WTC11 (cell line): ENCODE measurements at regions not wholly inside any gene's neighbourhood (a gene's known extent, or its start where the extent isn't known, plus 50 kb on each side); places are given as distances from the start of the nearest gene placed in this dataset.

Experiments used
- ATAC-seq: fragments of 200-7000 bp; cut with Tn5 transposase; 2 replicates; pipeline ENCODE4 v1.10.0; 2021; ENCODE audit warnings: mild to moderate bottlenecking, moderate library complexity
- CTCF ChIA-PET: fragments of 300-600 bp; sonication (Branson Sonifier 250); formaldehyde crosslinking; loops from one replicate; lab custom pipeline; 2021; ENCODE audit warnings: antibody characterized with exemption; lab: Charles Lee
- POLR2A ChIA-PET: fragments of 350-600 bp; sonication (Branson Sonifier 250); formaldehyde crosslinking; loops from one replicate; lab custom pipeline; 2021; ENCODE audit warnings: antibody characterized with exemption; lab: Charles Lee
- DNase-seq: peaks from one replicate; pipeline ENCODE4 v3.0.0; 2021; ENCODE audit warnings: low spot score
- H3K27ac Mint-ChIP-seq: 2 replicates; pipeline ENCODE4 v1.8.0; 2021; ENCODE audit warnings: mixed read lengths
- H3K27me3 Mint-ChIP-seq: 2 replicates; pipeline ENCODE4 v1.8.0; 2021; ENCODE audit warnings: low read depth, mild to moderate bottlenecking, moderate library complexity, mixed read lengths
- H3K36me3 Mint-ChIP-seq: 2 replicates; pipeline ENCODE4 v1.8.0; 2021; ENCODE audit warnings: mixed read lengths
- H3K4me1 Mint-ChIP-seq: 2 replicates; pipeline ENCODE4 v1.8.0; 2022; ENCODE audit warnings: mixed read lengths
- H3K4me3 Mint-ChIP-seq: 2 replicates; pipeline ENCODE4 v1.8.0; 2021; ENCODE audit warnings: mild to moderate bottlenecking, moderate library complexity, mixed read lengths
- H3K9me3 Mint-ChIP-seq: 2 replicates; pipeline ENCODE4 v1.8.0; 2021; ENCODE audit warnings: mixed read lengths
- AR ChIP-seq: fragments of 250-450 bp; sonication (Bioruptor Pico); IDR thresholded peaks from 2 replicates; pipeline ENCODE4 v1.9.0; 2021; ENCODE audit warnings: mild to moderate bottlenecking
- CREB1 ChIP-seq: sonication (generic); formaldehyde crosslinking; IDR thresholded peaks from 2 replicates; pipeline ENCODE4 v1.8.0; 2023; ENCODE audit warnings: mild to moderate bottlenecking, missing genetic modification reagents
- E2F5 ChIP-seq: sonication (generic); formaldehyde crosslinking; IDR thresholded peaks from 2 replicates; pipeline ENCODE4 v1.8.1; 2022; ENCODE audit warnings: mild to moderate bottlenecking, moderate library complexity, missing genetic modification reagents
- ELF4 ChIP-seq: sonication (generic); formaldehyde crosslinking; IDR thresholded peaks from 2 replicates; pipeline ENCODE4 v1.8.1; 2022; ENCODE audit warnings: low read depth, mild to moderate bottlenecking, moderate library complexity, missing genetic modification reagents
- ETV6 ChIP-seq: sonication (generic); formaldehyde crosslinking; IDR thresholded peaks from 2 replicates; pipeline ENCODE4 v1.8.1; 2022; ENCODE audit warnings: mild to moderate bottlenecking, missing genetic modification reagents
- FOXP4 ChIP-seq: sonication (generic); formaldehyde crosslinking; IDR thresholded peaks from 2 replicates; pipeline ENCODE4 v1.8.0; 2022; ENCODE audit warnings: mild to moderate bottlenecking, missing genetic modification reagents
- HMGA2 ChIP-seq: fragments of 250-450 bp; sonication (Bioruptor Pico); IDR thresholded peaks from 2 replicates; pipeline ENCODE4 v1.4.0; 2021; ENCODE audit warnings: mild to moderate bottlenecking, moderate library complexity
- HMGXB4 ChIP-seq: sonication (generic); formaldehyde crosslinking; IDR thresholded peaks from 2 replicates; pipeline ENCODE4 v1.8.1; 2023; ENCODE audit warnings: mild to moderate bottlenecking, moderate library complexity, missing genetic modification reagents
- KAT7 ChIP-seq: sonication (generic); formaldehyde crosslinking; IDR thresholded peaks from 2 replicates; pipeline ENCODE4 v1.8.1; 2023; ENCODE audit warnings: missing genetic modification reagents, mild to moderate bottlenecking, borderline replicate concordance
- MYBL2 ChIP-seq: sonication (generic); formaldehyde crosslinking; IDR thresholded peaks from 2 replicates; pipeline ENCODE4 v1.8.1; 2023; ENCODE audit warnings: mild to moderate bottlenecking, moderate library complexity, missing genetic modification reagents
- NFYB ChIP-seq: sonication (generic); formaldehyde crosslinking; conservative IDR thresholded peaks from 2 replicates; pipeline ENCODE4 v1.8.0; 2022; ENCODE audit warnings: low read depth, missing genetic modification reagents
- NR2C2 ChIP-seq: sonication (generic); formaldehyde crosslinking; IDR thresholded peaks from 2 replicates; pipeline ENCODE4 v1.8.0; 2022; ENCODE audit warnings: mild to moderate bottlenecking, missing genetic modification reagents
- SOX15 ChIP-seq: fragments of 250-450 bp; sonication (Bioruptor Pico); IDR thresholded peaks from 2 replicates; pipeline ENCODE4 v1.9.0; 2021; ENCODE audit warnings: mild to moderate bottlenecking
- STAT6 ChIP-seq: sonication (generic); formaldehyde crosslinking; conservative IDR thresholded peaks from 2 replicates; pipeline ENCODE4 v1.8.1; 2023; ENCODE audit warnings: mild to moderate bottlenecking, low read depth, missing genetic modification reagents, moderate library complexity
- USF2 ChIP-seq: sonication (generic); formaldehyde crosslinking; IDR thresholded peaks from 2 replicates; pipeline ENCODE4 v1.8.1; 2023; ENCODE audit warnings: mild to moderate bottlenecking, missing genetic modification reagents, moderate library complexity
- ZNF121 ChIP-seq: sonication (generic); formaldehyde crosslinking; IDR thresholded peaks from 2 replicates; pipeline ENCODE4 v1.8.0; 2023; ENCODE audit warnings: missing genetic modification reagents
- ZNF219 ChIP-seq: sonication (generic); formaldehyde crosslinking; IDR thresholded peaks from 2 replicates; pipeline ENCODE4 v1.8.0; 2023; ENCODE audit warnings: missing genetic modification reagents, mild to moderate bottlenecking, borderline replicate concordance
- ZNF416 ChIP-seq: fragments of 250-450 bp; sonication (Bioruptor Pico); IDR thresholded peaks from 2 replicates; pipeline ENCODE4 v1.9.0; 2021; ENCODE audit warnings: mild to moderate bottlenecking, inconsistent platforms
- ZNF423 ChIP-seq: fragments of 250-450 bp; sonication (Bioruptor Pico); IDR thresholded peaks from 2 replicates; pipeline ENCODE4 v2.1.2; 2022; ENCODE audit warnings: mild to moderate bottlenecking, moderate library complexity

GRCh38 chr18:45336448-45336847 is 278.8 kb upstream of the SLC14A2 start (continued):
- TF ChIP-seq FOXP4 (CRISPR knock-in tag), result no peak
- TF ChIP-seq ZNF423 (CRISPR knock-in tag), result no peak
- TF ChIP-seq NR2C2 (CRISPR knock-in tag), result no peak
- no peak for TF ChIP-seq ETV6 (CRISPR knock-in tag)
- TF ChIP-seq ZNF121 (CRISPR knock-in tag), result no peak
- TF ChIP-seq CREB1 (CRISPR knock-in tag), result no peak
- TF ChIP-seq E2F5 (CRISPR knock-in tag), result no peak

GRCh38 chr18:45337477-45337876 is 277.8 kb upstream of the SLC14A2 start:
- H3K4me3 Mint-ChIP-seq, result no peak overlapping the region
- TF ChIP-seq ELF4 (CRISPR knock-in tag), result no peak
- ChIA-PET POLR2A (no interaction called here), CTCF (no interaction called here)
- H3K27me3 Mint-ChIP-seq, result no peaks in the 10 kb centered on the region
- ATAC-seq (no peak), DNase-seq (no peak)
- peaks cover 4% of the 10 kb centered on the region for H3K9me3 Mint-ChIP-seq
- H3K4me1 Mint-ChIP-seq, result peaks cover 8% of the 10 kb centered on the region
- H3K27ac Mint-ChIP-seq, result no peak overlapping the region
- H3K36me3 Mint-ChIP-seq, result peaks cover 2% of the 10 kb centered on the region; the same call in 1 of the 2 replicates

- DNase-seq (no peak), ATAC-seq (no peak)
- no peak overlapping the region for H3K27ac Mint-ChIP-seq
- no peaks in the 10 kb centered on the region; the same call in 1 of the 2 replicates for H3K27me3 Mint-ChIP-seq
- peaks cover 2% of the 10 kb centered on the region; the same call in 1 of the 2 replicates for H3K36me3 Mint-ChIP-seq
- CTCF ChIA-PET, result no interaction called here
- peaks cover 17% of the 10 kb centered on the region for H3K4me1 Mint-ChIP-seq
- no peak overlapping the region for H3K4me3 Mint-ChIP-seq
- H3K9me3 Mint-ChIP-seq, result peaks cover 4% of the 10 kb centered on the region
- POLR2A ChIA-PET, result no interaction called here
- TF ChIP-seq AR (no peak), SOX15 (CRISPR knock-in tag) (no peak), STAT6 (CRISPR knock-in tag) (no peak), ZNF416 (CRISPR knock-in tag) (no peak), ZNF219 (CRISPR knock-in tag) (no peak), ZNF423 (CRISPR knock-in tag) (no peak), KAT7 (CRISPR knock-in tag) (no peak), HMGA2 (CRISPR knock-in tag) (no peak), MYBL2 (no peak), HMGXB4 (CRISPR knock-in tag) (no peak), NFYB (CRISPR knock-in tag) (no peak), USF2 (CRISPR knock-in tag) (no peak)
These were observed 275.3 kb upstream of the SLC14A2 start for GRCh38 chr18:45339810-45340550.
